H9 (cell line): ENCODE measurements at regions not wholly inside any gene's neighbourhood (a gene's known extent, or its start where the extent isn't known, plus 50 kb on each side); places are given as distances from the start of the nearest gene placed in this dataset.

ENCODE experiments used
- DNase-seq: peaks from one replicate; pipeline ENCODE4 v3.0.0-alpha.2; 2017
- H2AFZ ChIP-seq: one replicate; pipeline ENCODE4 v1.6.1; 2013; ENCODE audit warnings: mild to moderate bottlenecking, low read length, control low read depth, moderate library complexity
- H2AK5ac ChIP-seq: 2 replicates; pipeline ENCODE4 v1.6.1; 2013; ENCODE audit warnings: low read length, control low read depth, mixed read lengths; ENCODE audit not compliant: insufficient read length
- H2BK120ac ChIP-seq: one replicate; pipeline ENCODE4 v1.6.1; 2013; ENCODE audit warnings: low read depth, mild to moderate bottlenecking, low read length, control low read depth, inconsistent platforms; ENCODE audit not compliant: poor library complexity, severe bottlenecking
- H2BK12ac ChIP-seq: 2 replicates; pipeline ENCODE4 v1.6.1; 2013; ENCODE audit warnings: low read length, control low read depth, mixed read lengths, low read depth; ENCODE audit not compliant: insufficient read length
- H2BK15ac ChIP-seq: 2 replicates; pipeline ENCODE4 v1.6.1; 2013; ENCODE audit warnings: low read depth, low read length, control low read depth
- H2BK20ac ChIP-seq: one replicate; pipeline ENCODE4 v1.6.1; 2013; ENCODE audit warnings: low read depth, mild to moderate bottlenecking, low read length, control low read depth, inconsistent platforms; ENCODE audit not compliant: poor library complexity, severe bottlenecking
- H2BK5ac ChIP-seq: 2 replicates; pipeline ENCODE4 v1.6.1; 2013; ENCODE audit warnings: low read length, control low read depth, mixed read lengths; ENCODE audit not compliant: insufficient read length
- H3K14ac ChIP-seq: 2 replicates; pipeline ENCODE4 v1.6.1; 2013; ENCODE audit warnings: low read length, control low read depth; ENCODE audit not compliant: insufficient read depth
- H3K18ac ChIP-seq: 2 replicates; pipeline ENCODE4 v1.6.1; 2013; ENCODE audit warnings: low read depth, mild to moderate bottlenecking, mixed read lengths, low read length, control low read depth; ENCODE audit not compliant: insufficient read length
- H3K23ac ChIP-seq: 2 replicates; pipeline ENCODE4 v1.6.1; 2013; ENCODE audit warnings: low read length, control low read depth, mixed read lengths, low read depth; ENCODE audit not compliant: insufficient read length
- H3K23me2 ChIP-seq: 2 replicates; pipeline ENCODE4 v1.6.1; 2013; ENCODE audit warnings: low read depth, mild to moderate bottlenecking, mixed read lengths, low read length, control low read depth; ENCODE audit not compliant: insufficient read length, poor library complexity, severe bottlenecking
- H3K27ac ChIP-seq: 2 replicates; pipeline ENCODE4 v1.5.1; 2013; ENCODE audit warnings: low read length, control low read depth, mixed read lengths, low read depth; ENCODE audit not compliant: insufficient read length
- H3K27me3 ChIP-seq: 2 replicates; pipeline ENCODE4 v1.6.1; 2013; ENCODE audit warnings: low read length, control low read depth, inconsistent platforms; ENCODE audit not compliant: insufficient read depth
- H3K4ac ChIP-seq: 2 replicates; pipeline ENCODE4 v1.6.1; 2013; ENCODE audit warnings: low read depth, mild to moderate bottlenecking, control low read depth, inconsistent platforms, low read length, moderate library complexity
- H3K4me1 ChIP-seq: 2 replicates; pipeline ENCODE4 v1.6.1; 2013; ENCODE audit warnings: low read length, control low read depth, inconsistent platforms; ENCODE audit not compliant: insufficient read depth
- H3K4me2 ChIP-seq: 2 replicates; pipeline ENCODE4 v1.6.1; 2013; ENCODE audit warnings: low read length, control low read depth, mixed read lengths; ENCODE audit not compliant: insufficient read length, insufficient read depth
- H3K56ac ChIP-seq: 2 replicates; pipeline ENCODE4 v1.6.1; 2013; ENCODE audit warnings: low read depth, mild to moderate bottlenecking, mixed read lengths, low read length, control low read depth; ENCODE audit not compliant: insufficient read length
- H3K79me1 ChIP-seq: 2 replicates; pipeline ENCODE4 v1.6.1; 2013; ENCODE audit warnings: low read depth, mild to moderate bottlenecking, moderate library complexity, low read length, control low read depth, inconsistent platforms; ENCODE audit not compliant: insufficient read depth, poor library complexity, severe bottlenecking
- H3K79me2 ChIP-seq: 2 replicates; pipeline ENCODE4 v1.6.1; 2013; ENCODE audit warnings: low read length, control low read depth, inconsistent platforms; ENCODE audit not compliant: insufficient read depth
- H3K9ac ChIP-seq: 2 replicates; pipeline ENCODE4 v1.6.1; 2013; ENCODE audit warnings: low read length, control low read depth, mixed read lengths; ENCODE audit not compliant: insufficient read length; ENCODE audit errors: extremely low read depth
- H3K9me3 ChIP-seq: one replicate; pipeline ENCODE4 v1.6.1; 2013; ENCODE audit warnings: low read depth, low read length, inconsistent platforms; ENCODE audit not compliant: control insufficient read depth
- H3T11ph ChIP-seq: one replicate; pipeline ENCODE4 v1.6.1; 2013; ENCODE audit warnings: mild to moderate bottlenecking, low read length, control low read depth, inconsistent platforms
- H4K20me1 ChIP-seq: one replicate; pipeline ENCODE4 v1.6.1; 2013; ENCODE audit not compliant: control insufficient read depth, insufficient read length, insufficient read depth
- H4K5ac ChIP-seq: 2 replicates; pipeline ENCODE4 v1.6.1; 2013; ENCODE audit warnings: low read depth, mild to moderate bottlenecking, mixed read lengths, low read length, control low read depth; ENCODE audit not compliant: insufficient read length
- H4K8ac ChIP-seq: replicated peaks from 2 replicates; pipeline ENCODE4 v1.6.1; 2013; ENCODE audit warnings: low read length, control low read depth, mixed read lengths, low read depth; ENCODE audit not compliant: insufficient read length
- H4K91ac ChIP-seq: 2 replicates; pipeline ENCODE4 v1.6.1; 2013; ENCODE audit warnings: low read depth, mild to moderate bottlenecking, moderate library complexity, mixed read lengths, low read length, control low read depth; ENCODE audit not compliant: insufficient read length
- H3K27ac Mint-ChIP-seq, 3 experiments: 2 replicates in 2 of 3; 3 replicates in 1 of 3; pipeline ENCODE4 v1.8.0; 2020 to 2021; ENCODE audit warnings: mixed read lengths in 3 of 3, mild to moderate bottlenecking in 1 of 3, moderate library complexity in 1 of 3
- H3K27me3 Mint-ChIP-seq: 2 replicates; pipeline ENCODE4 v1.8.0; 2021; ENCODE audit warnings: low read depth, mild to moderate bottlenecking, moderate library complexity, mixed read lengths
- H3K36me3 Mint-ChIP-seq, 3 experiments: 2 replicates in 2 of 3; 3 replicates in 1 of 3; pipeline ENCODE4 v1.8.0; 2020 to 2021; ENCODE audit warnings: low read depth in 3 of 3, mixed read lengths in 3 of 3; ENCODE audit not compliant: insufficient read depth in 1 of 3
- H3K4me1 Mint-ChIP-seq, 2 experiments: 2 replicates each; pipeline ENCODE4 v1.8.0; 2020; ENCODE audit warnings: mixed read lengths in 2 of 2
- H3K4me3 Mint-ChIP-seq, 2 experiments: 2 replicates in 1 of 2; 3 replicates in 1 of 2; pipeline ENCODE4 v1.8.0; 2020 to 2021; ENCODE audit warnings: mild to moderate bottlenecking in 2 of 2, mixed read lengths in 2 of 2, moderate library complexity in 1 of 2
- H3K9me3 Mint-ChIP-seq, 2 experiments: 2 replicates in 1 of 2; 3 replicates in 1 of 2; pipeline ENCODE4 v1.8.0; 2020; ENCODE audit warnings: mild to moderate bottlenecking in 2 of 2, mixed read lengths in 2 of 2, moderate library complexity in 1 of 2
- WGBS: extraction: QIAGEN DNeasy Blood & Tissue Kit; methylation state at CpG from one replicate; pipeline ENCODE4 v1.1.7; 2013; ENCODE audit warnings: missing lambda C conversion rate, low lambda C conversion rate, mixed read lengths; ENCODE audit not compliant: insufficient read length; ENCODE audit errors: extremely low coverage; 5-methylcytosine and 5-hydroxymethylcytosine counted together
- TF ChIP-seq, protein P1 (sequence below): fragments of 200-600 bp; sonication (generic); conservative IDR thresholded peaks from 3 replicates; pipeline ENCODE4 v1.8.0; 2021; ENCODE audit warnings: antibody characterized with exemption, mild to moderate bottlenecking

- Histone ChIP-seq H3K79me1 (no peaks in the 10 kb centered on the region), H2BK20ac (no peak overlapping the region), H2BK5ac (no peak overlapping the region), H4K20me1 (no peaks in the 10 kb centered on the region), H4K8ac (no peak overlapping the region), H3K79me2 (no peaks in the 10 kb centered on the region), H3K23ac (no peak overlapping the region), H2AK5ac (no peak overlapping the region), H3K9ac (no peak overlapping the region), H3T11ph (no peak overlapping the region), H4K5ac (no peak overlapping the region), H2BK15ac (no peak overlapping the region), H3K27ac (no peak overlapping the region), H4K91ac (no peak overlapping the region), H3K14ac (no peak overlapping the region), H3K9me3 (no peaks in the 10 kb centered on the region), H2BK12ac (no peak overlapping the region), H2BK120ac (no peak overlapping the region), H3K18ac (no peak overlapping the region), H3K4me2 (no peak overlapping the region), H3K27me3 (no peaks in the 10 kb centered on the region), H3K4me1 (peaks cover 6% of the 10 kb centered on the region; the same call in 1 of the 2 replicates), H2AFZ (no peak overlapping the region), H3K4ac (no peak overlapping the region), H3K23me2 (no peaks in the 10 kb centered on the region), H3K56ac (no peak overlapping the region)
- H3K36me3 Mint-ChIP-seq: no peaks in the 10 kb centered on the region
- no peak overlapping the region for H3K4me3 Mint-ChIP-seq
- no peaks in the 10 kb centered on the region for H3K9me3 Mint-ChIP-seq
- no peak overlapping the region for H3K27ac Mint-ChIP-seq
- TF ChIP-seq, protein P1, sequence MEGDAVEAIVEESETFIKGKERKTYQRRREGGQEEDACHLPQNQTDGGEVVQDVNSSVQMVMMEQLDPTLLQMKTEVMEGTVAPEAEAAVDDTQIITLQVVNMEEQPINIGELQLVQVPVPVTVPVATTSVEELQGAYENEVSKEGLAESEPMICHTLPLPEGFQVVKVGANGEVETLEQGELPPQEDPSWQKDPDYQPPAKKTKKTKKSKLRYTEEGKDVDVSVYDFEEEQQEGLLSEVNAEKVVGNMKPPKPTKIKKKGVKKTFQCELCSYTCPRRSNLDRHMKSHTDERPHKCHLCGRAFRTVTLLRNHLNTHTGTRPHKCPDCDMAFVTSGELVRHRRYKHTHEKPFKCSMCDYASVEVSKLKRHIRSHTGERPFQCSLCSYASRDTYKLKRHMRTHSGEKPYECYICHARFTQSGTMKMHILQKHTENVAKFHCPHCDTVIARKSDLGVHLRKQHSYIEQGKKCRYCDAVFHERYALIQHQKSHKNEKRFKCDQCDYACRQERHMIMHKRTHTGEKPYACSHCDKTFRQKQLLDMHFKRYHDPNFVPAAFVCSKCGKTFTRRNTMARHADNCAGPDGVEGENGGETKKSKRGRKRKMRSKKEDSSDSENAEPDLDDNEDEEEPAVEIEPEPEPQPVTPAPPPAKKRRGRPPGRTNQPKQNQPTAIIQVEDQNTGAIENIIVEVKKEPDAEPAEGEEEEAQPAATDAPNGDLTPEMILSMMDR: no peak
- WGBS: no CpG with 5 or more reads among the region's 1 CpG
- H3K4me1 Mint-ChIP-seq: peaks cover 9 to 10% of the 10 kb centered on the region in 2 experiments
- H3K27me3 Mint-ChIP-seq: no peaks in the 10 kb centered on the region
- DNase-seq: no peak
Measured at GRCh38 chr6:118743746-118744145, 92.4 kb upstream of the CEP85L start.
